HG03060 (cell line): ENCODE measurements at regions not wholly inside any gene's neighbourhood (a gene's known extent, or its start where the extent isn't known, plus 50 kb on each side); places are given as distances from the start of the nearest gene placed in this dataset.
A peak's percentile ranks its signal among the peaks of the same experiment; 100 is the strongest.
"Not testable (repeated sequence)": the region's sequence is repeated elsewhere in the genome, so short reads cannot be mapped to it uniquely, and the experiment has no call there.

Source experiments
- ATAC-seq: cut with Tn5 transposase; IDR thresholded peaks from one replicate; pipeline ENCODE4 v1.9.1; 2021; ENCODE audit warnings: low read depth, moderate number of reproducible peaks; ENCODE audit not compliant: unreplicated experiment

- no peak for ATAC-seq
Observed at GRCh38 chrX:52261125-52261462, 76.4 kb downstream of the MAGED4 start.

GRCh38 chrX:52261463-52262194, 76.9 kb downstream of the MAGED4 start:
- ATAC-seq: peak; percentile 86

- ATAC-seq: no peak
Observed at GRCh38 chrX:52262195-52262546, 77.5 kb downstream of the MAGED4 start.

- no peak for ATAC-seq
Observed at GRCh38 chrX:52263417-52263816, 78.7 kb downstream of the MAGED4 start.

GRCh38 chrX:52265713-52266112, 81.0 kb downstream of the MAGED4 start:
- no peak for ATAC-seq

- not testable (repeated sequence) for ATAC-seq
Observed at GRCh38 chrX:52268502-52268901, 83.8 kb downstream of the MAGED4 start.

- ATAC-seq: no peak
Observed at GRCh38 chrX:52270453-52271116, 85.9 kb downstream of the MAGED4 start.

- no peak for ATAC-seq
Observed at GRCh38 chrX:52271206-52271605, 86.5 kb downstream of the MAGED4 start.

- no peak for ATAC-seq
Observed at GRCh38 chrX:52277666-52278065, 91.2 kb upstream of the XAGE2 start.

- ATAC-seq: no peak
Observed at GRCh38 chrX:52280812-52281211, 88.0 kb upstream of the XAGE2 start.

- no peak for ATAC-seq
Observed at GRCh38 chrX:52284865-52285264, 84.0 kb upstream of the XAGE2 start.

GRCh38 chrX:52298968-52299367, 69.9 kb upstream of the XAGE2 start:
- not testable (repeated sequence) for ATAC-seq

GRCh38 chrX:52308532-52308931, 60.3 kb upstream of the XAGE2 start:
- ATAC-seq: not testable (repeated sequence)
